NCI-H2029 (cell line): ENCODE measurements at regions not wholly inside any gene's neighbourhood (a gene's known extent, or its start where the extent isn't known, plus 50 kb on each side); places are given as distances from the start of the nearest gene placed in this dataset.
A peak's percentile ranks its signal among the peaks of the same experiment; 100 is the strongest.

Experiments used
- DNase-seq: peaks from one replicate; lab custom pipeline; 2025; lab: John Stamatoyannopoulos, UW

- no peak for DNase-seq
Measured at GRCh38 chr2:220224691-220225543, 597.5 kb downstream of the SLC4A3 start.

GRCh38 chr2:220226076-220226475 is 598.6 kb downstream of the SLC4A3 start:
- DNase-seq: no peak

- DNase-seq: no peak
Measured at GRCh38 chr2:220226546-220226945, 599.1 kb downstream of the SLC4A3 start.

GRCh38 chr2:220227266-220227920 is 600.0 kb downstream of the SLC4A3 start:
- no peak for DNase-seq

- DNase-seq: no peak
Measured at GRCh38 chr2:220228310-220229006, 601.0 kb downstream of the SLC4A3 start.

GRCh38 chr2:220240641-220241040 is 613.2 kb downstream of the SLC4A3 start:
- DNase-seq: no peak

GRCh38 chr2:220241423-220241822 is 614.0 kb downstream of the SLC4A3 start:
- no peak for DNase-seq

GRCh38 chr2:220243571-220243970 is 616.1 kb downstream of the SLC4A3 start:
- DNase-seq: no peak

- DNase-seq: no peak
Measured at GRCh38 chr2:220246386-220246785, 619.0 kb downstream of the SLC4A3 start.

- no peak for DNase-seq
Measured at GRCh38 chr2:220247588-220248350, 620.3 kb downstream of the SLC4A3 start.

- no peak for DNase-seq
Measured at GRCh38 chr2:220259662-220260061, 632.2 kb downstream of the SLC4A3 start.

GRCh38 chr2:220263300-220263699 is 635.9 kb downstream of the SLC4A3 start:
- DNase-seq: no peak

GRCh38 chr2:220269367-220269766 is 641.9 kb downstream of the SLC4A3 start:
- no peak for DNase-seq

GRCh38 chr2:220270481-220271070 is 643.1 kb downstream of the SLC4A3 start:
- DNase-seq: no peak

- no peak for DNase-seq
Measured at GRCh38 chr2:220272656-220273055, 645.2 kb downstream of the SLC4A3 start.

- no peak for DNase-seq
Measured at GRCh38 chr2:220273082-220273481, 645.7 kb downstream of the SLC4A3 start.

GRCh38 chr2:220275454-220275853 is 648.0 kb downstream of the SLC4A3 start:
- DNase-seq: no peak

GRCh38 chr2:220276741-220277444 is 649.5 kb downstream of the SLC4A3 start:
- DNase-seq: no peak

GRCh38 chr2:220277445-220277975 is 650.1 kb downstream of the SLC4A3 start:
- peak; percentile 19 for DNase-seq

GRCh38 chr2:220278022-220278421 is 650.6 kb downstream of the SLC4A3 start:
- DNase-seq: no peak

GRCh38 chr2:220279372-220279771 is 651.9 kb downstream of the SLC4A3 start:
- no peak for DNase-seq
